H1 (cell line): ENCODE measurements at regions not wholly inside any gene's neighbourhood (a gene's known extent, or its start where the extent isn't known, plus 50 kb on each side); places are given as distances from the start of the nearest gene placed in this dataset.

Experiments used
- ATF2 ChIP-seq: IDR thresholded peaks from 2 replicates; pipeline ENCODE4 v1.6.1; 2012; ENCODE audit warnings: low read length, inconsistent platforms
- BCL11A ChIP-seq, 2 experiments: IDR thresholded peaks; one replicate each; pipeline ENCODE4 v1.6.1; 2011; ENCODE audit warnings: low read depth in 2 of 2, low read length in 2 of 2, mild to moderate bottlenecking in 2 of 2
- BRCA1 ChIP-seq: IDR thresholded peaks from 2 replicates; pipeline ENCODE4 v1.6.1; 2012; ENCODE audit warnings: low read depth, low read length, improper control_type of control experiment
- CHD1 ChIP-seq: IDR thresholded peaks from 2 replicates; pipeline ENCODE4 v1.6.1; 2012; ENCODE audit warnings: low read depth, low read length, improper control_type of control experiment
- CTCF ChIP-seq, 3 experiments: IDR thresholded peaks; 1 replicate in 2 of 3; 2 replicates in 1 of 3; pipeline versions ENCODE4 v1.5.1 to v1.6.1; 2011; ENCODE audit warnings: low read length in 3 of 3, mild to moderate bottlenecking in 3 of 3, inconsistent platforms in 2 of 3, low read depth in 1 of 3, moderate library complexity in 1 of 3; ENCODE audit not compliant: insufficient read depth in 1 of 3; ENCODE audit errors: control extremely low read depth in 1 of 3
- E2F6 ChIP-seq: IDR thresholded peaks from 2 replicates; pipeline ENCODE4 v1.6.1; 2012; ENCODE audit warnings: inconsistent platforms
- EP300 ChIP-seq, 2 experiments: IDR thresholded peaks; 1 replicate in 1 of 2; 2 replicates in 1 of 2; pipeline ENCODE4 v1.6.1; 2011 to 2012; ENCODE audit warnings: low read depth in 2 of 2, low read length in 2 of 2, mild to moderate bottlenecking in 2 of 2, borderline replicate concordance in 1 of 2, inconsistent platforms in 1 of 2, moderate library complexity in 1 of 2
- EZH2 ChIP-seq: fragments of 200-600 bp; sonication (generic); IDR thresholded peaks from 2 replicates; pipeline ENCODE4 v1.7.1; 2012; ENCODE audit warnings: low read depth, mild to moderate bottlenecking, moderate library complexity, low read length, inconsistent platforms; ENCODE audit not compliant: severe bottlenecking
- KDM5A ChIP-seq: fragments of 200-600 bp; IDR thresholded peaks from 2 replicates; pipeline ENCODE4 v1.7.1; 2012; ENCODE audit warnings: mild to moderate bottlenecking, low read length, inconsistent platforms, mixed read lengths
- POLR2A ChIP-seq, 2 experiments: IDR thresholded peaks; 1 replicate in 1 of 2; 2 replicates in 1 of 2; pipeline ENCODE4 v1.6.1; 2011; ENCODE audit warnings: low read depth in 2 of 2, low read length in 2 of 2, mild to moderate bottlenecking in 2 of 2; ENCODE audit errors: control extremely low read depth in 1 of 2
- POLR2AphosphoS5 ChIP-seq: IDR thresholded peaks from 2 replicates; pipeline ENCODE4 v1.6.1; 2011; ENCODE audit warnings: low read depth, low read length
- SIRT6 ChIP-seq: IDR thresholded peaks from one replicate; pipeline ENCODE4 v1.7.1; 2012; ENCODE audit warnings: low read length, inconsistent platforms
- TAF1 ChIP-seq: IDR thresholded peaks from 2 replicates; pipeline ENCODE4 v1.6.1; 2011; ENCODE audit warnings: mild to moderate bottlenecking, low read depth, low read length
- TCF12 ChIP-seq: IDR thresholded peaks from 2 replicates; pipeline ENCODE4 v1.6.1; 2011; ENCODE audit warnings: low read depth, mild to moderate bottlenecking, low read length

GRCh38 chr4:22991576-22991975, 298.8 kb downstream of the GBA3 start:
- TF ChIP-seq CTCF (IDR thresholded peaks at IDR 0.05; ENCODE audit: control extremely low read depth in 1 of 3, insufficient read depth in 1 of 3, low read depth in 1 of 3, low read length in 3 of 3), result no peak
- TF ChIP-seq CHD1, result no peak
- no peak for TF ChIP-seq EP300 (IDR thresholded peaks at IDR 0.05; ENCODE audit: borderline replicate concordance in 1 of 2, low read depth in 2 of 2, low read length in 2 of 2)
- TF ChIP-seq BRCA1, result no peak
- TF ChIP-seq POLR2AphosphoS5, result no peak
- TF ChIP-seq POLR2A (IDR thresholded peaks at IDR 0.05; ENCODE audit: control extremely low read depth in 1 of 2, low read depth in 2 of 2, low read length in 2 of 2), result no peak
- no peak for TF ChIP-seq EZH2
- no peak for TF ChIP-seq E2F6
- TF ChIP-seq TAF1, result no peak
- no peak for TF ChIP-seq KDM5A
- no peak for TF ChIP-seq TCF12
- TF ChIP-seq BCL11A (IDR thresholded peaks at IDR 0.05; ENCODE audit: low read depth in 2 of 2, low read length in 2 of 2), result no peak
- TF ChIP-seq ATF2, result no peak
- TF ChIP-seq SIRT6, result no peak
